ENCODE measurements at regions not wholly inside any gene's neighbourhood (a gene's known extent, or its start where the extent isn't known, plus 50 kb on each side); places are given as distances from the start of the nearest gene placed in this dataset.

GRCh38 chr10:10961072-10961471, 56.6 kb upstream of the CELF2 start:
- no peak overlapping the region for H3K27ac ChIP-seq (ENCODE audit: low read length)
- H3K4me3 ChIP-seq (ENCODE audit: low read length), result no peak overlapping the region
- no peaks in the 10 kb centered on the region for H3K27me3 ChIP-seq (ENCODE audit: control insufficient read depth, insufficient read depth, low read length)
- 0% methylated on average over 1 of the region's 1 CpG for WGBS (ENCODE audit: insufficient coverage)
- peaks cover under 1% of the 10 kb centered on the region for H3K4me1 ChIP-seq (ENCODE audit: control insufficient read depth, insufficient read depth, low read length)
- no peaks in the 10 kb centered on the region for H3K9me3 ChIP-seq (replicated peaks; ENCODE audit: control insufficient read depth, low read depth, low read length)
- DNase-seq, result peak; percentile 84
- H3K36me3 ChIP-seq (ENCODE audit: control insufficient read depth, insufficient read depth, low read length), result no peaks in the 10 kb centered on the region

- 74% methylated on average over 6 of the region's 10 CpGs for WGBS (ENCODE audit: insufficient coverage)
- peak; percentile 55 for DNase-seq
- Histone ChIP-seq H3K27ac (ENCODE audit: low read length) (peak overlapping the region; percentile 84), H3K4me3 (ENCODE audit: low read length) (no peak overlapping the region), H3K4me1 (ENCODE audit: control insufficient read depth, insufficient read depth, low read length) (peaks cover 19% of the 10 kb centered on the region), H3K36me3 (ENCODE audit: control insufficient read depth, insufficient read depth, low read length) (no peaks in the 10 kb centered on the region), H3K9me3 (replicated peaks; ENCODE audit: control insufficient read depth, low read depth, low read length) (no peaks in the 10 kb centered on the region), H3K27me3 (ENCODE audit: control insufficient read depth, insufficient read depth, low read length) (no peaks in the 10 kb centered on the region)
These were observed 50.6 kb upstream of the CELF2 start for GRCh38 chr10:10967029-10967428.

GRCh38 chr10:10967581-10968256, 50.0 kb upstream of the CELF2 start:
- Histone ChIP-seq H3K4me3 (ENCODE audit: low read length) (no peak overlapping the region), H3K27me3 (ENCODE audit: control insufficient read depth, insufficient read depth, low read length) (no peaks in the 10 kb centered on the region), H3K36me3 (ENCODE audit: control insufficient read depth, insufficient read depth, low read length) (no peaks in the 10 kb centered on the region), H3K27ac (ENCODE audit: low read length) (peak overlapping the region; percentile 84), H3K4me1 (ENCODE audit: control insufficient read depth, insufficient read depth, low read length) (peaks cover 19% of the 10 kb centered on the region), H3K9me3 (replicated peaks; ENCODE audit: control insufficient read depth, low read depth, low read length) (no peaks in the 10 kb centered on the region)
- DNase-seq, result peak; percentile 82
- WGBS (ENCODE audit: insufficient coverage), result 20% methylated on average over 1 of the region's 8 CpGs
